ENCODE measurements at regions not wholly inside any gene's neighbourhood (a gene's known extent, or its start where the extent isn't known, plus 50 kb on each side); places are given as distances from the start of the nearest gene placed in this dataset.

GRCh38 chr5:167177736-167178135 is 1113.7 kb upstream of the WWC1 start:
- Histone ChIP-seq H2AFZ (ENCODE audit: low read depth, low read length) (no peak overlapping the region), H3K9ac (ENCODE audit: low read length) (no peak overlapping the region), H3K79me2 (replicated peaks; ENCODE audit: insufficient read depth, low read length) (no peaks in the 10 kb centered on the region), H3K4me2 (ENCODE audit: low read length) (no peak overlapping the region), H3K27me3 (ENCODE audit: insufficient read depth, low read depth, low read length) (no peaks in the 10 kb centered on the region), H3K36me3 (ENCODE audit: insufficient read depth, low read length) (no peaks in the 10 kb centered on the region), H3F3A (ENCODE audit: insufficient read depth, low read length, poor library complexity, severe bottlenecking) (no peaks in the 10 kb centered on the region), H3K9me3 (ENCODE audit: low read length) (no peaks in the 10 kb centered on the region), H3K9me2 (ENCODE audit: insufficient read depth, low read length) (no peaks in the 10 kb centered on the region), H4K20me1 (ENCODE audit: insufficient read depth) (no peaks in the 10 kb centered on the region), H3K4me3 (ENCODE audit: low read length) (no peak overlapping the region), H3K27ac (ENCODE audit: low read length) (no peak overlapping the region)
- TF ChIP-seq TAF1 (IDR thresholded peaks at IDR 0.05; ENCODE audit: low read depth): no peak
- TF ChIP-seq EZH2 (IDR thresholded peaks at IDR 0.05; ENCODE audit: borderline replicate concordance, insufficient read depth, low read length, poor library complexity, severe bottlenecking): no peak
- TF ChIP-seq POLR2AphosphoS5 (IDR thresholded peaks at IDR 0.05): no peak
- no peak for TF ChIP-seq MXI1 (conservative IDR thresholded peaks at IDR 0.05; ENCODE audit: poor library complexity, severe bottlenecking)
- no peak for TF ChIP-seq CTCF (IDR thresholded peaks at IDR 0.05; ENCODE audit: poor library complexity, severe bottlenecking)
- no peak for TF ChIP-seq SMC3 (conservative IDR thresholded peaks at IDR 0.05; ENCODE audit: poor library complexity)
- TF ChIP-seq EP300 (conservative IDR thresholded peaks at IDR 0.05; ENCODE audit: poor library complexity, severe bottlenecking): no peak
- no peak for TF ChIP-seq REST (IDR thresholded peaks at IDR 0.05; ENCODE audit: borderline replicate concordance)
- no peak for TF ChIP-seq RAD21 (conservative IDR thresholded peaks at IDR 0.05)

- Histone ChIP-seq H3K4me2 (ENCODE audit: low read length) (no peak overlapping the region), H3K4me3 (ENCODE audit: low read length) (no peak overlapping the region), H3K27me3 (ENCODE audit: insufficient read depth, low read depth, low read length) (no peaks in the 10 kb centered on the region), H3K9me3 (ENCODE audit: low read length) (no peaks in the 10 kb centered on the region), H3K9ac (ENCODE audit: low read length) (no peak overlapping the region), H3K9me2 (ENCODE audit: insufficient read depth, low read length) (no peaks in the 10 kb centered on the region), H3F3A (ENCODE audit: insufficient read depth, low read length, poor library complexity, severe bottlenecking) (no peaks in the 10 kb centered on the region), H4K20me1 (ENCODE audit: insufficient read depth) (no peaks in the 10 kb centered on the region), H2AFZ (ENCODE audit: low read depth, low read length) (no peak overlapping the region), H3K36me3 (ENCODE audit: insufficient read depth, low read length) (no peaks in the 10 kb centered on the region), H3K79me2 (replicated peaks; ENCODE audit: insufficient read depth, low read length) (no peaks in the 10 kb centered on the region), H3K27ac (ENCODE audit: low read length) (no peak overlapping the region)
- no peak for TF ChIP-seq REST (IDR thresholded peaks at IDR 0.05; ENCODE audit: borderline replicate concordance)
- no peak for TF ChIP-seq SMC3 (conservative IDR thresholded peaks at IDR 0.05; ENCODE audit: poor library complexity)
- no peak for TF ChIP-seq EP300 (conservative IDR thresholded peaks at IDR 0.05; ENCODE audit: poor library complexity, severe bottlenecking)
- no peak for TF ChIP-seq EZH2 (IDR thresholded peaks at IDR 0.05; ENCODE audit: borderline replicate concordance, insufficient read depth, low read length, poor library complexity, severe bottlenecking)
- TF ChIP-seq CTCF (IDR thresholded peaks at IDR 0.05; ENCODE audit: poor library complexity, severe bottlenecking): no peak
- TF ChIP-seq POLR2AphosphoS5 (IDR thresholded peaks at IDR 0.05): no peak
- TF ChIP-seq RAD21 (conservative IDR thresholded peaks at IDR 0.05): no peak
- no peak for TF ChIP-seq MXI1 (conservative IDR thresholded peaks at IDR 0.05; ENCODE audit: poor library complexity, severe bottlenecking)
- TF ChIP-seq TAF1 (IDR thresholded peaks at IDR 0.05; ENCODE audit: low read depth): no peak
Measured at GRCh38 chr5:167180906-167181305, 1110.5 kb upstream of the WWC1 start.
